ENCODE measurements at regions not wholly inside any gene's neighbourhood (a gene's known extent, or its start where the extent isn't known, plus 50 kb on each side); places are given as distances from the start of the nearest gene placed in this dataset.
"Not testable (repeated sequence)": the region's sequence is repeated elsewhere in the genome, so short reads cannot be mapped to it uniquely, and the experiment has no call there.

GRCh38 chr6:169117663-169118062 is 136.0 kb downstream of the THBS2 start:
- H4K20me1 ChIP-seq (ENCODE audit: insufficient read depth, low read length), result no peaks in the 10 kb centered on the region
- H3K36me3 Mint-ChIP-seq (ENCODE audit: low read depth, unreplicated experiment), result no peaks in the 10 kb centered on the region
- H3K4me3 Mint-ChIP-seq (ENCODE audit: unreplicated experiment), result no peak overlapping the region
- H3K36me3 ChIP-seq (ENCODE audit: insufficient read depth, low read length), result no peaks in the 10 kb centered on the region
- no peak overlapping the region for H2AFZ ChIP-seq (ENCODE audit: low read depth, low read length)
- H3K4me2 ChIP-seq (ENCODE audit: low read length), result no peak overlapping the region
- no peak overlapping the region for H3K4me3 ChIP-seq (ENCODE audit: insufficient read depth, low read depth, low read length)
- TF ChIP-seq CTCF (IDR thresholded peaks at IDR 0.05; ENCODE audit: insufficient read depth, low read depth, low read length), result no peak
- no peak for TF ChIP-seq EZH2 (IDR thresholded peaks at IDR 0.05; ENCODE audit: insufficient read depth, low read length)
- peaks cover 2% of the 10 kb centered on the region for H3K4me1 Mint-ChIP-seq (ENCODE audit: low read depth, unreplicated experiment)
- peaks cover 12% of the 10 kb centered on the region for H3K27me3 Mint-ChIP-seq (ENCODE audit: low read depth, unreplicated experiment)
- H3K9ac ChIP-seq (ENCODE audit: low read length), result no peak overlapping the region
- no peak overlapping the region for H3K27ac ChIP-seq (ENCODE audit: low read depth, low read length)
- H3K4me1 ChIP-seq (ENCODE audit: insufficient read depth, low read length), result no peaks in the 10 kb centered on the region
- H3K9me3 Mint-ChIP-seq (ENCODE audit: unreplicated experiment), result no peaks in the 10 kb centered on the region
- H3K9me3 ChIP-seq (ENCODE audit: insufficient read depth, low read depth, low read length), result no peaks in the 10 kb centered on the region
- H3K79me2 ChIP-seq (ENCODE audit: insufficient read depth, low read length), result no peaks in the 10 kb centered on the region
- no peaks in the 10 kb centered on the region for H3K27me3 ChIP-seq (ENCODE audit: insufficient read depth, low read length)
- no peak overlapping the region for H3K27ac Mint-ChIP-seq (ENCODE audit: unreplicated experiment)
- DNase-seq (ENCODE audit: low read depth) (no peak), FAIRE-seq (no peak)

- Histone ChIP-seq H3K9me3 (ENCODE audit: insufficient read depth, low read depth, low read length) (no peaks in the 10 kb centered on the region), H3K79me2 (ENCODE audit: insufficient read depth, low read length) (no peaks in the 10 kb centered on the region), H3K4me2 (ENCODE audit: low read length) (no peak overlapping the region), H3K27me3 (ENCODE audit: insufficient read depth, low read length) (no peaks in the 10 kb centered on the region), H3K36me3 (ENCODE audit: insufficient read depth, low read length) (no peaks in the 10 kb centered on the region), H2AFZ (ENCODE audit: low read depth, low read length) (no peak overlapping the region), H3K4me3 (ENCODE audit: insufficient read depth, low read depth, low read length) (no peak overlapping the region), H4K20me1 (ENCODE audit: insufficient read depth, low read length) (no peaks in the 10 kb centered on the region), H3K4me1 (ENCODE audit: insufficient read depth, low read length) (no peaks in the 10 kb centered on the region), H3K9ac (ENCODE audit: low read length) (no peak overlapping the region), H3K27ac (ENCODE audit: low read depth, low read length) (no peak overlapping the region)
- DNase-seq (ENCODE audit: low read depth) (no peak), FAIRE-seq (no peak)
- no peak for TF ChIP-seq CTCF (IDR thresholded peaks at IDR 0.05; ENCODE audit: insufficient read depth, low read depth, low read length)
- Mint-ChIP-seq H3K9me3 (ENCODE audit: unreplicated experiment) (no peaks in the 10 kb centered on the region), H3K36me3 (ENCODE audit: low read depth, unreplicated experiment) (no peaks in the 10 kb centered on the region), H3K27ac (ENCODE audit: unreplicated experiment) (no peak overlapping the region), H3K4me3 (ENCODE audit: unreplicated experiment) (no peak overlapping the region), H3K4me1 (ENCODE audit: low read depth, unreplicated experiment) (peaks cover 2% of the 10 kb centered on the region), H3K27me3 (ENCODE audit: low read depth, unreplicated experiment) (peaks cover 8% of the 10 kb centered on the region)
These were observed 138.0 kb downstream of the THBS2 start for GRCh38 chr6:169115632-169116031.

DNA sequence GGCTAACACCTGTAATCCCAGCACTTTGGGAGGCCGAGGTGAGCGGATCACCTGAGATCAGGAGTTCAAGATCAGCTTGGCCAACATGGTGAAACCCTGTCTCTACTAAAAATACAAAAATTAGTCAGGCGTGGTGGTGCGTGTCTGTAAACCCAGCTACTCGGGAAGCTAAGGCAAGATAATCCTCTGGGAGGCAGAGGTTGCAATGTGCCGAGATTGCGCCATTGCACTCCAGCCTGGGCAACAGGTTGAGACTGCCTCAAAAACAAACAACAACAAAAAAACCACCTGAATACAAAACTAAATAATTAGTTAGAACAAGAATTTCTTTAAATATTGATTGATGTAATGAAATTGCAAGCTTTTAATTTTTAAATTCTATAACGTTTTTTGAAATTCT is 139.0 kb downstream of the THBS2 start:
- H3K36me3 Mint-ChIP-seq (ENCODE audit: low read depth, unreplicated experiment); H3K79me2 ChIP-seq (ENCODE audit: insufficient read depth, low read length); H3K27me3 Mint-ChIP-seq (ENCODE audit: low read depth, unreplicated experiment); FAIRE-seq; H3K36me3 ChIP-seq (ENCODE audit: insufficient read depth, low read length); H3K4me3 Mint-ChIP-seq (ENCODE audit: unreplicated experiment); DNase-seq (ENCODE audit: low read depth); H3K27ac ChIP-seq (ENCODE audit: low read depth, low read length); H3K4me3 ChIP-seq (ENCODE audit: insufficient read depth, low read depth, low read length); H3K9ac ChIP-seq (ENCODE audit: low read length); H2AFZ ChIP-seq (ENCODE audit: low read depth, low read length); H3K9me3 Mint-ChIP-seq (ENCODE audit: unreplicated experiment); H3K27ac Mint-ChIP-seq (ENCODE audit: unreplicated experiment); H3K27me3 ChIP-seq (ENCODE audit: insufficient read depth, low read length); H3K4me1 ChIP-seq (ENCODE audit: insufficient read depth, low read length); H3K4me1 Mint-ChIP-seq (ENCODE audit: low read depth, unreplicated experiment); H3K9me3 ChIP-seq (ENCODE audit: insufficient read depth, low read depth, low read length); H4K20me1 ChIP-seq (ENCODE audit: insufficient read depth, low read length); H3K4me2 ChIP-seq (ENCODE audit: low read length): not testable (repeated sequence)
